Parathyroid adenoma (tissue), 2 donors: ENCODE measurements at regions not wholly inside any gene's neighbourhood (a gene's known extent, or its start where the extent isn't known, plus 50 kb on each side); places are given as distances from the start of the nearest gene placed in this dataset.

Experiments
- H2AFZ ChIP-seq: fragments of 300-600 bp; sonication (generic); one replicate; pipeline ENCODE4 v1.7.0; 2017; ENCODE audit warnings: antibody characterized with exemption, mild to moderate bottlenecking
- H3K27ac ChIP-seq: fragments of 300-600 bp; sonication (generic); one replicate; pipeline ENCODE4 v1.7.0; 2017
- H3K27me3 ChIP-seq: fragments of 300-600 bp; sonication (generic); one replicate; pipeline ENCODE4 v1.7.0; 2017; ENCODE audit warnings: low read length; ENCODE audit not compliant: control insufficient read depth, insufficient read depth
- H3K36me3 ChIP-seq: fragments of 300-600 bp; sonication (generic); one replicate; pipeline ENCODE4 v1.7.0; 2017; ENCODE audit warnings: low read length; ENCODE audit not compliant: control insufficient read depth, insufficient read depth
- H3K4me1 ChIP-seq: fragments of 300-600 bp; sonication (generic); one replicate; pipeline ENCODE4 v1.7.0; 2017; ENCODE audit warnings: control low read depth
- H3K4me2 ChIP-seq: fragments of 300-600 bp; sonication (generic); one replicate; pipeline ENCODE4 v1.7.0; 2017; ENCODE audit warnings: low read length
- H3K4me3 ChIP-seq: fragments of 300-600 bp; sonication (generic); one replicate; pipeline ENCODE4 v1.7.0; 2017; ENCODE audit warnings: low read depth, low read length
- H3K79me2 ChIP-seq: fragments of 300-600 bp; sonication (generic); one replicate; pipeline ENCODE4 v1.7.0; 2017; ENCODE audit warnings: control low read depth
- H3K9ac ChIP-seq: fragments of 300-600 bp; sonication (generic); one replicate; pipeline ENCODE4 v1.7.0; 2017; ENCODE audit warnings: mild to moderate bottlenecking
- H3K9me3 ChIP-seq: fragments of 300-600 bp; sonication (generic); one replicate; pipeline ENCODE4 v1.7.0; 2017; ENCODE audit warnings: low read length; ENCODE audit not compliant: control insufficient read depth
- TF ChIP-seq, protein P1 (sequence below): fragments of 300-600 bp; sonication (generic); IDR thresholded peaks from one replicate; pipeline ENCODE4 v1.7.0; 2017; ENCODE audit warnings: antibody characterized with exemption, mild to moderate bottlenecking
- donor health status: primary hyperparathyroidism.

DNA sequence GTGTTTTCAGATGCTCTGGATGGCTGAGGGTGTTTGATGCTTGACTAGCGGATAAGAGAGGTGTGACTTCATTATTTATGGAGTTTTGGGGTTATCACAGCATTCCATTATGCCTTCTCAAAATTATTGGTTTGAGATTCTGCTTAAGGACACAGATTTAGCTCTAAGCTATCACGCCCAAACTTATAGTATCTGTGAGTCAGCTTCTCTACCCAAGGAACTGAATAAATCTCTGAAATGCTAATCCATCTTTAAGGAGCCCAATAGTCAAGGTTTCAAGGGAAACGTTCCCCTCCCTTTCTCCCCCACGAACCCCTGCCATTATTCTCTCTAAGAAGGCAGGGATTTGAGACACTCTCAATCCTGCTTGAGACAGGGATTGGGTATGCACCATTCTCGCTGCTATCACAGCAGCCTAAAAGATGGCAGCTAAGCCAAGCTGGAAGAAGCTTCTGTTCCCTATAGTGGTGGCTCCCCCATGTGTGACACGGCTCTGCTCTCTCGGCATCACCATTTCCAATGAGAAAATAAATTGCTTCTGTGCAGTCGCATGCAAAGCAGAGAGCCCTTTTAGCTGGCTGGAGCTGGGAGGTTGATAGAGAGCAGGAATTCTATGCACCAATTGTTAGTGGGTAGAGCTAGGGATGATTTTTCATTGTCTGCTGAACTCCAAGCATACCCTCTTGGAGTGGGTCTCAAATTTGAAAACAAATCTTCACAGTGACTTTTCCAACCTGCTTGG is 151.1 kb downstream of the IL20RB start:
- Histone ChIP-seq H3K4me1 (no peaks in the 10 kb centered on the region), H2AFZ (no peak overlapping the region), H3K9ac (no peak overlapping the region), H3K27me3 (no peaks in the 10 kb centered on the region), H3K36me3 (no peaks in the 10 kb centered on the region), H3K27ac (no peak overlapping the region), H3K4me2 (no peak overlapping the region), H3K4me3 (no peak overlapping the region), H3K9me3 (no peaks in the 10 kb centered on the region), H3K79me2 (no peaks in the 10 kb centered on the region)
- TF ChIP-seq, protein P1, sequence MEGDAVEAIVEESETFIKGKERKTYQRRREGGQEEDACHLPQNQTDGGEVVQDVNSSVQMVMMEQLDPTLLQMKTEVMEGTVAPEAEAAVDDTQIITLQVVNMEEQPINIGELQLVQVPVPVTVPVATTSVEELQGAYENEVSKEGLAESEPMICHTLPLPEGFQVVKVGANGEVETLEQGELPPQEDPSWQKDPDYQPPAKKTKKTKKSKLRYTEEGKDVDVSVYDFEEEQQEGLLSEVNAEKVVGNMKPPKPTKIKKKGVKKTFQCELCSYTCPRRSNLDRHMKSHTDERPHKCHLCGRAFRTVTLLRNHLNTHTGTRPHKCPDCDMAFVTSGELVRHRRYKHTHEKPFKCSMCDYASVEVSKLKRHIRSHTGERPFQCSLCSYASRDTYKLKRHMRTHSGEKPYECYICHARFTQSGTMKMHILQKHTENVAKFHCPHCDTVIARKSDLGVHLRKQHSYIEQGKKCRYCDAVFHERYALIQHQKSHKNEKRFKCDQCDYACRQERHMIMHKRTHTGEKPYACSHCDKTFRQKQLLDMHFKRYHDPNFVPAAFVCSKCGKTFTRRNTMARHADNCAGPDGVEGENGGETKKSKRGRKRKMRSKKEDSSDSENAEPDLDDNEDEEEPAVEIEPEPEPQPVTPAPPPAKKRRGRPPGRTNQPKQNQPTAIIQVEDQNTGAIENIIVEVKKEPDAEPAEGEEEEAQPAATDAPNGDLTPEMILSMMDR: no peak

DNA sequence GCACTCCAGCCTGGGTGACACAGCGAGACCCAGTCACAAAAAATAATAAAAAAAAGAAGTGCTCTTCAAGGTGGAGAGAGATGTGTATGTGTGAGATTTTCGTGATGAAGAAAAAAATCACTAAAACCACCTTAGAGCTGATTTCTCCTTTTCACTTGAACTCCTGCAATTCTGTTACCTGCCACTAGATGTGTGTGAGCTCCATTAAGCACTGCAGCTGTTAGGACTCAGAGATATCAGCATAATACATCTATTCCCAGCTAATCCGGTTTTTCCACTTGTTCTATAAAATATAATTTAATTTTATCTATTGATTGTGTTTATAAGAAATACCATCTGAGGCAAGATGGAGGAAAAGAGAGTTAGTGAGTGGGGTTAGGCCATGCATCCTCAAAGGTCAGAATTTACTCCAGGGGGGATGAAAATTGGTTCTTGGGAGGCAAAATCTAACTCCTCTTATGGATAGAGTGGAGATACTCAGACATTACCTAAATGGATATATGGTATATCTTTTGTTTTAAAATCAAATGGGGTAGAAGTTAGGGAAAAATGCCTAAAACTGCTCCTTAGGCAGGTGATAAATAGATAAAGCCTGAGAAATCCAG is 152.7 kb downstream of the IL20RB start:
- Histone ChIP-seq H3K4me2 (no peak overlapping the region), H3K9ac (no peak overlapping the region), H3K36me3 (no peaks in the 10 kb centered on the region), H3K4me1 (no peaks in the 10 kb centered on the region), H3K27ac (no peak overlapping the region), H3K27me3 (no peaks in the 10 kb centered on the region), H2AFZ (no peak overlapping the region), H3K9me3 (no peaks in the 10 kb centered on the region), H3K79me2 (no peaks in the 10 kb centered on the region), H3K4me3 (no peak overlapping the region)
- TF ChIP-seq, protein P1: peak; percentile 88

DNA sequence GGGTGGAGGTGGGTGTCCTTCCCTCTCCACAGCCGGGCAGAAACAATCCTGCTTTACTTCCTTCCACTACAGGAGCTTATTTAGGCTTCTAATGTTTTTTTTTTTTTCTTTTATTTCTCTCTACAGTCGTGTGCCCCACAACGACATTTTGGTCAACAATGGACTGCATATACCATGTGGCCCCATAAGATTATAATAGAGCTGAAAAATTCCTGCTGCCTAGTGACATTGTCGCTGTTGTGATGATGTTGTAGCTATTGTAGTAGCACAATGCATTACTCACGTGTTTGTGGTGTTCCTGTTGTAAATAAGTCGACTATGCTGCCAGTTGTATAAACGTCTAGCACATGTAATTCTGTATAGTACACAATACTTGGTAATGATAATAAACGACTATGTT is 153.7 kb downstream of the IL20RB start:
- no peaks in the 10 kb centered on the region for H3K36me3 ChIP-seq
- no peak overlapping the region for H3K27ac ChIP-seq
- H3K4me3 ChIP-seq: no peak overlapping the region
- no peaks in the 10 kb centered on the region for H3K4me1 ChIP-seq
- no peaks in the 10 kb centered on the region for H3K9me3 ChIP-seq
- no peak overlapping the region for H2AFZ ChIP-seq
- H3K9ac ChIP-seq: no peak overlapping the region
- no peaks in the 10 kb centered on the region for H3K27me3 ChIP-seq
- TF ChIP-seq, protein P1: no peak
- no peak overlapping the region for H3K4me2 ChIP-seq
- no peaks in the 10 kb centered on the region for H3K79me2 ChIP-seq

DNA sequence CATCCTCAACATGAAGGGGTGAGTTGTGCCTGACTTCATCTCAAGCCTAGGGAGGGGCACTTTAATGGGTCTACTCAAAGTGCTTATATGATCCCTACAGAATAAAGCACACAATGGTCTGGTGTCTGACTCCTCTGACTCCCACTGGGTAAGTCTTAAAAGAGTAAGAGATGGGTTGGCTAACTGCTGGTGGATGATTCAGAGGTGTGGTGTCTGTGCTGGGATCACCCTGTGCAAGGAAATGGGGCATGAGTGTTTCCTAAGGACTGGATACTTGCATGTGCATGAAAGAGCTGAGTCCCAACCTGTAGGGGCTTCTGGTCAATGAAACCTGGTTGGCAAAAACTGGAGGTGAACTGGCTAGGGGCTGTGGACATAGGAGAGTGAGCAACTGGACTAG is 158.8 kb downstream of the IL20RB start:
- no peak overlapping the region for H2AFZ ChIP-seq
- no peaks in the 10 kb centered on the region for H3K36me3 ChIP-seq
- no peak overlapping the region for H3K27ac ChIP-seq
- H3K4me2 ChIP-seq: no peak overlapping the region
- H3K4me3 ChIP-seq: no peak overlapping the region
- no peak overlapping the region for H3K9ac ChIP-seq
- TF ChIP-seq, protein P1: no peak
- H3K79me2 ChIP-seq: no peaks in the 10 kb centered on the region
- H3K27me3 ChIP-seq: no peaks in the 10 kb centered on the region
- no peaks in the 10 kb centered on the region for H3K4me1 ChIP-seq
- no peaks in the 10 kb centered on the region for H3K9me3 ChIP-seq
